ENCODE measurements at regions not wholly inside any gene's neighbourhood (a gene's known extent, or its start where the extent isn't known, plus 50 kb on each side); places are given as distances from the start of the nearest gene placed in this dataset.

GRCh38 chr10:111784946-111785465, 398.6 kb downstream of the GPAM start:
- in situ Hi-C loops (cut with HindIII; ENCODE audit: low sequenced_read_pairs), result no loop called here

- in situ Hi-C loops (cut with HindIII; ENCODE audit: low sequenced_read_pairs), result no loop called here
Measured at GRCh38 chr10:111785921-111786320, 397.6 kb downstream of the GPAM start.

GRCh38 chr10:111789821-111790220, 393.7 kb downstream of the GPAM start:
- in situ Hi-C loops (cut with HindIII; ENCODE audit: low sequenced_read_pairs), result no loop called here

DNA sequence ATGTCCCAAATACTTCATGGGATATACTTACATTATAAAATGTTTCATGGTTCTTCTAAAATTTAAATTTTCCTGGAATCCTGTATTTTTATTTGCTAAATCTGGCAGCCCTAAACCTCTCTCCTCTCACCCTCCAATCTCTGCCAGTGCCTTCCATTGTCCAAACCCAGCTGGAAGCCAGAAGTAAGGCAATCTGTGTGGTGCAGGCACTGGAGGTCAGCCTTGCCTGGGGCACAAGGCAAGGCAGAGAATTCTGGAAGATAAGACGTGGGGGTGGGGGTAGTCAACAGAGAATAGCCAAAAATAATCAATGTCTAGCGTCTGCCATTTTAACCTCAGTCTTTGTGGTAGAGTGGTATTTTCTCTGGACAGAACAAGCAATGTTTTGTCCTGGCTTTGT, 381.7 kb downstream of the GPAM start:
- in situ Hi-C loops (cut with HindIII; ENCODE audit: low sequenced_read_pairs), result no loop called here

GRCh38 chr10:111804781-111805180, 378.8 kb downstream of the GPAM start:
- in situ Hi-C loops (cut with HindIII; ENCODE audit: low sequenced_read_pairs), result no loop called here

DNA sequence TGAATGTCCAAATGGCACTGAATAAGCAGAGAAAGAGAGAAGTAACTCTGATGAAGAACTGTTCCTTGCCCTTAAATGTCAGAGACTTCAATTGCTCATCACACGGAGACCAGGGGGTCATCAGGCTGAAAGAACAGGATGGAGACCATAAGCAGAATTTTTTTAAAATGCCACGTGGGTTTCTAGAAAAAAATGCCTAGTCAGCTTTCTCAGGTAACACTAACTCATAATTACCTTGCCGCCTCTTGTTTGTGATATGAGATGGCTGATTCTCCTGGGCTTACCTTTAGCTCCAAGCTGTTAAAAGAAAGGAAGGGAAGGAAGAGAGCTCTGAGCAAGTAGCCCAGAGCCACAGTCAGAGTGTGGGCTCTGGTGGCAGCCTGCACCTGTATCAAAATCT, 372.0 kb downstream of the GPAM start:
- in situ Hi-C loops (cut with HindIII; ENCODE audit: low sequenced_read_pairs), result no loop called here

- in situ Hi-C loops (cut with HindIII; ENCODE audit: low sequenced_read_pairs), result no loop called here
Measured at GRCh38 chr10:111820471-111820870, 363.1 kb downstream of the GPAM start.

- in situ Hi-C loops (cut with HindIII; ENCODE audit: low sequenced_read_pairs), result no loop called here
Measured at GRCh38 chr10:111821871-111822270, 361.7 kb downstream of the GPAM start.

- in situ Hi-C loops (cut with HindIII; ENCODE audit: low sequenced_read_pairs), result no loop called here
Measured at GRCh38 chr10:111822661-111823060, 360.9 kb downstream of the GPAM start.

- in situ Hi-C loops (cut with HindIII; ENCODE audit: low sequenced_read_pairs), result no loop called here
Measured at GRCh38 chr10:111824128-111824527, 359.4 kb downstream of the GPAM start.

DNA sequence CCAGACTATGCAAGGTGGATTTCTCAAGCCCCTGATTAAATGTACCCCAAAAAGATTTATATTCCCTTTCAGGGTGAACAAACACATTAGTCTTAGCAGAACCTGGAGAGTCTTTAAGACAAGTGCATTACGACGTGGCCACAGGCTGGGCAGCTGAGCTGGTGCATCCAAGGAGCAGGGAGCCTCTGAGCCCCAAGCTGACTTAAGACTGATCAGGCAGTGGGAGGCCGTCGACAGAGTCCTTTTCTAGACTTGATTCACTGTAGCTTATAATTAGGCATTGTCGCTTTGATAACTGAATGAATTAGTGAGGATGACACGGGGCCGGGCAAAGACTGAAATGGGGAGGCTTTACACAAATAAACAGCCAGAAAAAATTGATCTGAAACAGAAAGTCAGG, 353.2 kb downstream of the GPAM start:
- in situ Hi-C loops (cut with HindIII; ENCODE audit: low sequenced_read_pairs), result no loop called here

DNA sequence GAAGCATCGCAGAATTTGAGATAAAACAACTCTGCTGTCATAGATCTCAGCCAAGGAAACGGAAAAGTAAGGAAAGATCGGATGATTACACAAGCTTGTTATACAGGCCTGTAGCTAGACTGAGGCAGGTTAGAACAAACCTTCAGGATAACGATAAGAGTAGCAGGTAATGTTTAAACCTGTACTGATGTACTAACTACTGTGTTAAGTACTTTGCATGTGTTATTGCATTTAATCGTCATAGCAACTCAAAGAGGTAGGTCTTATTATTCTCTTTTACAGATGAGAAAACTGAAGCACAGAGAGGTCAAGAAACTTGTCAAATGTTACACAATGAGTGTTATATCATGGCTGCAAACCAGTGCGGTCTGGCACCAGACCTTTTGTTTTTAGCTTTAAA, 352.5 kb downstream of the GPAM start:
- in situ Hi-C loops (cut with HindIII; ENCODE audit: low sequenced_read_pairs), result no loop called here

DNA sequence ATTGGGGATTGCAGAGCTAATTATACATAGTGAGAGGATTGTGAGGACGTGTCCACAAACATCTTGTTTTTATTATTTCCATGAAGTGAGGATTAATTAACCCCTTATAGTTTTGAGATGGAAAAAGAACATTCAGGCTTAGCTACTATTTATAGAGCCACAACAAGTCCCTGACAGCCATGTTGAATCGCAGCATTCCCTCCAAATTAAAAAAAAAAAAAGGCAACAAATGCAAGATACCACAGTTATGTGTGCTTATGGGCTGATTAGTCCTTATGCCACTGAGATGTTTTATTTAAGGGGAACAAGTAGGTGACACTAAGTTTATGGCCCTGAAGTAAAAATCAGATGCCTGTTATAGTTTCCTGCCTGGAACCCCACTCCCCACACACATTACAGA, 350.3 kb downstream of the GPAM start:
- in situ Hi-C loops (cut with HindIII; ENCODE audit: low sequenced_read_pairs), result no loop called here

- in situ Hi-C loops (cut with HindIII; ENCODE audit: low sequenced_read_pairs), result no loop called here
Measured at GRCh38 chr10:111835574-111835973, 348.0 kb downstream of the GPAM start.

GRCh38 chr10:111836064-111836463, 347.5 kb downstream of the GPAM start:
- in situ Hi-C loops (cut with HindIII; ENCODE audit: low sequenced_read_pairs), result no loop called here

DNA sequence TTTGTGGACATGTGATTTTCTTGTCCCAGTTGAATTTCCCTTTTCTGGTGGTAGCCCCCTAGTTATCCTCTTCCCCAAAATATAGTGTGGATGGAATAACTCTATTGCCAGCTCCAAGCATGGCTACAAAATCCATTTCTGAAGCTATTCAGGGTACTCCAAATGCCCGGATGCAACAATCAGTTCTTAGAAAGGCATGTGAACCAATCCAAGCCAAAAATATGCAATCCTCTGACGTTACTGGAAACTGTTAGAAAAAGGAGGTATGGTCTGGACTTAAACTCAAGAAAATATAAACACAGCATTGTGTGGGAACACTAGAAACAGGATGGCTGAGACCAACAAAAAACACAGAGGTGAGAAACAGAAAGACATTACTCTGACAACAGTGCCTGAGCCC, 347.0 kb downstream of the GPAM start:
- in situ Hi-C loops (cut with HindIII; ENCODE audit: low sequenced_read_pairs), result no loop called here

DNA sequence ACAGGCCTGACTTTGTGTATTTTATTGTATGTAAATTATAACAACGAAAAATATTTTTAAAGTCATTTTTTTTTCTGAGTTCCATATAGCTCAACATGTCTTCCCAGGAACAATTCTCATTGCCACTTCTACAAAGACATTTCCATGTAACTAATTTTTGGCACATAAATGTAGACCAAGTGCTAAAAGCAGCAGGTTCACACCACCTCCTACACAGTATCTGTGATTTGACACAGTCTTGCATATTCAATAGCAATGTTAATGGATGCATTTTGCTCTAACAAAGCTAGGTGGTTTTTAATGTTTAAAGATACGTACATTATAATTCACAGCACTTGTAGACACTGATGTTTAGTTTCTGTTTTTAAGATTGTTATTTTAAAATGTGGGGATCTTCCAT, 346.5 kb downstream of the GPAM start:
- in situ Hi-C loops (cut with HindIII; ENCODE audit: low sequenced_read_pairs), result no loop called here

- in situ Hi-C loops (cut with HindIII; ENCODE audit: low sequenced_read_pairs), result no loop called here
Measured at GRCh38 chr10:111837985-111838384, 345.6 kb downstream of the GPAM start.

DNA sequence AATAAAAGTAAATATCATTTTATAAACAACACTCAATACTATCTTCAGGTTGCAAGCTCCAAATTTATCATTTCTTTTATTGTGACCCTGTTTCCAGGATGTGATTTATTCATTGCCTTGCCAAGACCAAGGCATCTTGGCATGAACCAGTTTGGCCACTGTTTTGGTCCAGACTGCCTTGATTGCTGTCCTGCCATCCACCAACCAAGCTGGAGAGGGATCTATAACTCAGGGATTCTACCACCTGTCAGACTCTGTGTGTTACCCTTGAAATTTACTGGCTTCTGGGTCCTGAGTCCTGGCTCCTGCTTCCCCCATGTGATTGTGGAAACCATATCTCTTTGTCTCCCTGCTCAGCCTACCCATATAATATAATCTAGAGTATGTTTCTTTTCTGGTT, 343.0 kb downstream of the GPAM start:
- in situ Hi-C loops (cut with HindIII; ENCODE audit: low sequenced_read_pairs), result no loop called here

- in situ Hi-C loops (cut with HindIII; ENCODE audit: low sequenced_read_pairs), result no loop called here
Measured at GRCh38 chr10:111852801-111853200, 330.8 kb downstream of the GPAM start.

DNA sequence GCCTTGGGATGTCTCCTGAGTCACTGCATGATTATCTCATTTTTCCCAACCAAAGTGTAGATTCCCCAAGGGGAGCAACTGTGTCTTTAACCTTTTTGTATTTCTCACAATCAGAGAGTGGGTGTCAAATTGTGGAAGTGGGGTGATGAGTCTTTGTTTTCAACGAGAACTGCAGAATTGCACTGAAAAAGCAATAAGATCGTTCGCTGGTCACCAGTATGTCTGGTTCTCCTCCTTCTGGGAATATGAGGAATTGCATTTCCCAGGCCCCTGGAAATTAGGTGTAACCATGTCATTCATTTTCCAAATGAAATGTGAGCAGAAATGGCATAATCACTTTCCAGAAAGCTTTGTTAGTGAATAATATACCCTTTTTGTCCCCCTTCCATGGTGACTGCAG, 326.9 kb downstream of the GPAM start:
- in situ Hi-C loops (cut with HindIII; ENCODE audit: low sequenced_read_pairs), result no loop called here

GRCh38 chr10:111865550-111865949, 318.0 kb downstream of the GPAM start:
- in situ Hi-C loops (cut with HindIII; ENCODE audit: low sequenced_read_pairs), result no loop called here

DNA sequence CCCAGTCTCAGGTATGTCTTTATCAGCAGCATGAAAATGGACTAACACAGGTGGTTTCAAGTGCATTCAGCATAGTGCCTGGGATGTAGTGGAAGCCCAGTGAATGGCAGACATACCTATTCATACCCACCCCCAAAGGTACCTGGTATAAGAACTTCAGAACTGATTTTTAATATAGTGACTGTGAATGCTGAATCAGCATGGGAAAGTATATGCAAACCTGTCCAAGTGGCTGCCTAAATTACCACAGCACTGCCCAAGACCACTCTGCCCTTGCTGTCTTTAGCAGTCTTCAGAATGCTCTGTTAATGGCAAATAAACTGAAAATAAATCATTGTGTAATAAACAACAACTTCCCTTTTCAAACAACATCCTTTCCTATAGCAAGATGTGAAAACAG, 312.1 kb downstream of the GPAM start:
- in situ Hi-C loops (cut with HindIII; ENCODE audit: low sequenced_read_pairs), result no loop called here

- in situ Hi-C loops (cut with HindIII; ENCODE audit: low sequenced_read_pairs), result no loop called here
Measured at GRCh38 chr10:111872591-111872990, 311.0 kb downstream of the GPAM start.

Data from DLD1 (cell line).